C4-2B (cell line): ENCODE measurements at regions not wholly inside any gene's neighbourhood (a gene's known extent, or its start where the extent isn't known, plus 50 kb on each side); places are given as distances from the start of the nearest gene placed in this dataset.

ENCODE experiments used
- ZFX ChIP-seq: fragments of 450-650 bp; IDR thresholded peaks from 2 replicates; pipeline ENCODE4 v1.6.1; 2017
- TF ChIP-seq, protein P1 (sequence below): fragments of 450-650 bp; conservative IDR thresholded peaks from 2 replicates; pipeline ENCODE4 v1.5.1; 2017; ENCODE audit warnings: mild to moderate bottlenecking

DNA sequence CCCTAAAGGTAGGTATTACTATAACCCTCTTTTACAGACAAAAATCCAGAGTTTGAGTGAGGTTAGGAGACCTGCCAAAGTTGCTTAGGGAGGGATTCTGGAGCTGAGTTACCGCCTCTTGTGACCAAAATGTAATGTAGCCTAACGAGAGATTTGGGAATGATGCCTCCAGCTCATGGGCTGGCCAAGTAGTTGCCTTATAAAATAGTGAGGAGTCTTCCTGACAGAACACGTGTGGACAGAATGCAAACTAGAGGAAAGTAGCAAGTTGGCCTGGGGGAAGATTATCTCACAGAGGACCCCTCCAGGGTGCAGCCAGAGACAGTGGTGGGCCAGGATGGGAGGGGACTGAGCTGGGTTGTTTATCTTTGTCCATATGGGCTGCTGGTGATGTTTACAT, 543.7 kb upstream of the CDH11 start:
- TF ChIP-seq, protein P1, sequence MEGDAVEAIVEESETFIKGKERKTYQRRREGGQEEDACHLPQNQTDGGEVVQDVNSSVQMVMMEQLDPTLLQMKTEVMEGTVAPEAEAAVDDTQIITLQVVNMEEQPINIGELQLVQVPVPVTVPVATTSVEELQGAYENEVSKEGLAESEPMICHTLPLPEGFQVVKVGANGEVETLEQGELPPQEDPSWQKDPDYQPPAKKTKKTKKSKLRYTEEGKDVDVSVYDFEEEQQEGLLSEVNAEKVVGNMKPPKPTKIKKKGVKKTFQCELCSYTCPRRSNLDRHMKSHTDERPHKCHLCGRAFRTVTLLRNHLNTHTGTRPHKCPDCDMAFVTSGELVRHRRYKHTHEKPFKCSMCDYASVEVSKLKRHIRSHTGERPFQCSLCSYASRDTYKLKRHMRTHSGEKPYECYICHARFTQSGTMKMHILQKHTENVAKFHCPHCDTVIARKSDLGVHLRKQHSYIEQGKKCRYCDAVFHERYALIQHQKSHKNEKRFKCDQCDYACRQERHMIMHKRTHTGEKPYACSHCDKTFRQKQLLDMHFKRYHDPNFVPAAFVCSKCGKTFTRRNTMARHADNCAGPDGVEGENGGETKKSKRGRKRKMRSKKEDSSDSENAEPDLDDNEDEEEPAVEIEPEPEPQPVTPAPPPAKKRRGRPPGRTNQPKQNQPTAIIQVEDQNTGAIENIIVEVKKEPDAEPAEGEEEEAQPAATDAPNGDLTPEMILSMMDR, result no peak
- TF ChIP-seq ZFX, result no peak
